GM12878 (cell line): ENCODE measurements at regions not wholly inside any gene's neighbourhood (a gene's known extent, or its start where the extent isn't known, plus 50 kb on each side); places are given as distances from the start of the nearest gene placed in this dataset.

Experiments
- ATAC-seq: fragments of 200-7000 bp; cut with Tn5 transposase; 3 replicates; pipeline ENCODE4 v1.9.1; 2020; ENCODE audit warnings: mild to moderate bottlenecking, moderate library complexity
- BruUV-seq: library from RNA; stranded (reverse); fragments of 400-500 nt; replicated peaks from 2 replicates; lab custom pipeline; 2021; lab: Mats Ljungman, UMichigan
- CTCF ChIA-PET: fragments of 300-600 bp; sonication (Branson Sonifier 250); formaldehyde crosslinking; extraction: SDS; loops from one replicate; lab custom pipeline; 2021; ENCODE audit warnings: inconsistent platforms; lab: Yijun Ruan, JAX
- POLR2A ChIA-PET: fragments of 350-600 bp; formaldehyde crosslinking; extraction: SDS; loops from one replicate; lab custom pipeline; 2021; ENCODE audit warnings: inconsistent platforms; lab: Charles Lee
- RAD21 ChIA-PET: fragments of 300-600 bp; sonication (Branson Sonifier 250); formaldehyde crosslinking; loops from one replicate; lab custom pipeline; 2023; ENCODE audit warnings: antibody characterized with exemption; ENCODE audit not compliant: unreplicated experiment; lab: Charles Lee
- SMC1A ChIA-PET: fragments of 300-600 bp; sonication (Branson Sonifier 250); formaldehyde crosslinking; loops from one replicate; lab custom pipeline; 2023; ENCODE audit not compliant: unreplicated experiment, uncharacterized antibody; lab: Charles Lee
- DNase-seq: peaks from one replicate; pipeline ENCODE4 v3.0.0-alpha.2; 2011; ENCODE audit warnings: low read depth, low spot score
- FAIRE-seq: peaks from 3 replicates; lab custom pipeline; 2011; peaks lifted over from hg19 to GRCh38; lab: Jason Lieb, UNC
- H2AFZ ChIP-seq: 2 replicates; pipeline ENCODE4 v1.6.0; 2011; ENCODE audit warnings: low read depth, low read length, control low read depth; ENCODE audit not compliant: control insufficient read depth
- H3K27ac ChIP-seq: 2 replicates; pipeline ENCODE4 v1.5.1; 2011; ENCODE audit warnings: control low read depth; ENCODE audit not compliant: control insufficient read depth, insufficient read depth
- H3K27me3 ChIP-seq, 2 experiments: replicated peaks in 1 of 2; 2 replicates each; pipeline versions ENCODE4 v1.6.0 to v1.6.1; 2011; ENCODE audit warnings: low read length in 1 of 2; ENCODE audit not compliant: control insufficient read depth in 2 of 2, insufficient read depth in 2 of 2
- H3K36me3 ChIP-seq, 2 experiments: 2 replicates each; pipeline ENCODE4 v1.5.1; 2011; ENCODE audit warnings: low read length in 1 of 2; ENCODE audit not compliant: control insufficient read depth in 2 of 2, insufficient read depth in 2 of 2
- H3K4me1 ChIP-seq: 2 replicates; pipeline ENCODE4 v1.6.1; 2011; ENCODE audit warnings: mild to moderate bottlenecking, low read length, moderate library complexity, mixed read lengths; ENCODE audit not compliant: control insufficient read depth, insufficient read depth
- H3K4me2 ChIP-seq: 2 replicates; pipeline ENCODE4 v1.6.0; 2011; ENCODE audit warnings: control low read depth; ENCODE audit not compliant: control insufficient read depth, insufficient read depth
- H3K4me3 ChIP-seq: fragments of 200-600 bp; sonication (generic); 2 replicates; pipeline ENCODE4 v1.5.1; 2016
- H3K79me2 ChIP-seq: 2 replicates; pipeline ENCODE4 v1.6.0; 2011; ENCODE audit warnings: low read length; ENCODE audit not compliant: control insufficient read depth, insufficient read depth
- H3K9ac ChIP-seq: 2 replicates; pipeline ENCODE4 v1.8.0; 2011; ENCODE audit warnings: low read length, control low read depth, mixed read lengths; ENCODE audit not compliant: control insufficient read depth, insufficient read depth
- H3K9me3 ChIP-seq: replicated peaks from 3 replicates; pipeline ENCODE4 v1.5.1; 2011; ENCODE audit warnings: mild to moderate bottlenecking, low read length; ENCODE audit not compliant: control insufficient read depth, insufficient read depth
- H4K20me1 ChIP-seq: 2 replicates; pipeline ENCODE4 v1.6.0; 2011; ENCODE audit not compliant: control insufficient read depth, insufficient read depth
- BACH1 ChIP-seq: fragments of 450-650 bp; IDR thresholded peaks from 2 replicates; pipeline ENCODE4 v1.6.1; 2017; ENCODE audit warnings: mild to moderate bottlenecking, borderline replicate concordance
- BHLHE40 ChIP-seq, 2 experiments: fragments of 450-650 bp in 1 of 2; IDR thresholded peaks; 2 replicates each; pipeline ENCODE4 v1.6.1; 2011 to 2017; ENCODE audit warnings: low read depth in 2 of 2, borderline replicate concordance in 1 of 2, improper control_type of control experiment in 1 of 2, low read length in 1 of 2, mild to moderate bottlenecking in 1 of 2
- E4F1 ChIP-seq: fragments of 450-650 bp; IDR thresholded peaks from 2 replicates; pipeline ENCODE4 v1.6.1; 2018; ENCODE audit warnings: borderline replicate concordance, mild to moderate bottlenecking; ENCODE audit not compliant: partially characterized antibody
- EED ChIP-seq: sonication (generic); IDR thresholded peaks from 2 replicates; pipeline ENCODE4 v1.6.1; 2016; ENCODE audit warnings: antibody characterized with exemption, low read depth
- EZH2 ChIP-seq: IDR thresholded peaks from 2 replicates; pipeline ENCODE4 v1.6.1; 2012; ENCODE audit warnings: low read depth, mild to moderate bottlenecking, control low read depth, inconsistent platforms, low read length, borderline replicate concordance; ENCODE audit not compliant: control insufficient read depth
- HDAC2 ChIP-seq: fragments of 200-600 bp; sonication (generic); IDR thresholded peaks from 2 replicates; pipeline ENCODE4 v1.6.1; 2017
- IKZF1 ChIP-seq: fragments of 450-650 bp; conservative IDR thresholded peaks from 2 replicates; pipeline ENCODE4 v1.6.1; 2017; ENCODE audit warnings: antibody characterized with exemption, mild to moderate bottlenecking
- IRF5 ChIP-seq: fragments of 450-650 bp; IDR thresholded peaks from 2 replicates; pipeline ENCODE4 v1.6.1; 2017; ENCODE audit warnings: borderline replicate concordance
- NRF1 ChIP-seq: conservative IDR thresholded peaks from 2 replicates; pipeline ENCODE4 v1.6.1; 2011; ENCODE audit warnings: mild to moderate bottlenecking, low read depth, low read length, improper control_type of control experiment
- RELB ChIP-seq: fragments of 450-650 bp; IDR thresholded peaks from 2 replicates; pipeline ENCODE4 v1.6.1; 2017; ENCODE audit warnings: low read depth, mild to moderate bottlenecking, moderate library complexity
- TBL1XR1 ChIP-seq: IDR thresholded peaks from 2 replicates; pipeline ENCODE4 v1.6.1; 2012; ENCODE audit warnings: low read depth, low read length, improper control_type of control experiment
- TCF3 ChIP-seq: IDR thresholded peaks from 2 replicates; pipeline ENCODE4 v1.6.1; 2012; ENCODE audit warnings: low read depth, mild to moderate bottlenecking, low read length, borderline replicate concordance; ENCODE audit not compliant: insufficient read depth
- WGBS: methylation state at CpG from one replicate; pipeline ENCODE4 v1.1.6; 2016; ENCODE audit warnings: low lambda C conversion rate; ENCODE audit not compliant: insufficient replicate concordance, insufficient coverage; ENCODE audit errors: missing lambda C conversion rate; 5-methylcytosine and 5-hydroxymethylcytosine counted together
- in situ Hi-C: fragments of 300-500 bp; cut with MboI; formaldehyde crosslinking; loops from 9 replicates; pipeline ENCODE4 v1.14.3; 2018; ENCODE audit warnings: mixed read lengths
- intact Hi-C: fragments of 100-400 bp; cut with micrococcal nuclease; formaldehyde crosslinking; loops from one replicate; pipeline ENCODE4 v1.14.2; 2022; ENCODE audit not compliant: unreplicated experiment

GRCh38 chr2:8573942-8574195 lies 108.0 kb upstream of the ID2 start:
- H3K79me2 ChIP-seq, result no peaks in the 10 kb centered on the region
- SMC1A ChIA-PET, result interaction anchor here (0.7 to 6.3 kb wide), 23 partner anchors 9 to 260 kb away, joined by 3 to 67 read pairs (median 5); partner anchors contain the start of gene ID2
- in situ Hi-C loops (no loop called here), intact Hi-C loops (loop anchor here (1.0 kb wide), 1 partner anchor 31 kb away; no protein-coding TSS in a partner anchor)
- ATAC-seq (peak; percentile 2), DNase-seq (no peak), FAIRE-seq (no peak)
- RAD21 ChIA-PET, result interaction anchor here (0.9 to 6.8 kb wide), 24 partner anchors 10 to 343 kb away, joined by 3 to 97 read pairs (median 8); partner anchors contain the start of gene ID2
- H3K27ac ChIP-seq, result peak overlapping the region; percentile 51
- BruUV-seq, result no TSS peak
- H3K9ac ChIP-seq, result peak overlapping the region; percentile 3; the same call in 1 of the 2 replicates
- 75% methylated on average over 9 of the region's 9 CpGs for WGBS
- POLR2A ChIA-PET, result interaction anchor here (0.8 to 5.9 kb wide), 14 partner anchors 8 to 153 kb away, joined by 3 to 73 read pairs (median 8); partner anchors contain the start of gene ID2
- CTCF ChIA-PET, result interaction anchor here (0.7 to 4.8 kb wide), 10 partner anchors 14 to 167 kb away, joined by 3 to 24 read pairs (median 3); partner anchors contain the start of gene ID2
- peak overlapping the region; percentile 2 for H2AFZ ChIP-seq
- H3K4me3 ChIP-seq, result peak overlapping the region; percentile 49; the same call in 1 of the 2 replicates
- no peaks in the 10 kb centered on the region for H3K9me3 ChIP-seq
- peak overlapping the region; percentile 72 for H3K4me2 ChIP-seq
- no peak for TF ChIP-seq HDAC2
- TF ChIP-seq RELB, result 0 out of 2 replicates have a peak, but pooled peaks have one; percentile 36
- TF ChIP-seq TBL1XR1, result no peak
- TF ChIP-seq E4F1, result no peak
- no peak for TF ChIP-seq BACH1
- TF ChIP-seq IRF5, result no peak
- no peak for TF ChIP-seq NRF1
- no peak for TF ChIP-seq EZH2
- TF ChIP-seq TCF3, result no peak
- peak; percentile 34; the same call in 1 of the 2 replicates for TF ChIP-seq EED
- 0 out of 2 replicates have a peak, but pooled peaks have one; percentile 47 for TF ChIP-seq IKZF1
- TF ChIP-seq BHLHE40 (IDR thresholded peaks at IDR 0.05; ENCODE audit: borderline replicate concordance in 1 of 2, low read depth in 2 of 2, low read length in 1 of 2), result 0 out of 4 replicates have a peak, but pooled peaks of 1 of the 2 experiments have one; percentile 27
- no peaks in the 10 kb centered on the region for H3K27me3 ChIP-seq
- no peaks in the 10 kb centered on the region for H3K36me3 ChIP-seq
- no peaks in the 10 kb centered on the region for H4K20me1 ChIP-seq
- peaks cover 46% of the 10 kb centered on the region for H3K4me1 ChIP-seq
